SU-DHL-6 (cell line): ENCODE measurements at regions not wholly inside any gene's neighbourhood (a gene's known extent, or its start where the extent isn't known, plus 50 kb on each side); places are given as distances from the start of the nearest gene placed in this dataset.

Experiments
- EZH2phosphoT487 ChIP-seq: fragments of 200-600 bp; sonication (generic), shearing (Covaris generic); conservative IDR thresholded peaks from 2 replicates; pipeline ENCODE4 v1.6.1; 2018; ENCODE audit warnings: mild to moderate bottlenecking, antibody characterized with exemption, low read length, moderate library complexity, mixed read lengths
- TF ChIP-seq, protein P1 (sequence below): fragments of 200-600 bp; sonication (generic); IDR thresholded peaks from one replicate; pipeline ENCODE4 v1.5.1; 2017; ENCODE audit warnings: antibody characterized with exemption, mild to moderate bottlenecking, low read length, moderate library complexity; ENCODE audit not compliant: insufficient read depth, poor library complexity, severe bottlenecking

GRCh38 chr6:9463311-9463710 lies 951.6 kb downstream of the TFAP2A start:
- TF ChIP-seq, protein P1, sequence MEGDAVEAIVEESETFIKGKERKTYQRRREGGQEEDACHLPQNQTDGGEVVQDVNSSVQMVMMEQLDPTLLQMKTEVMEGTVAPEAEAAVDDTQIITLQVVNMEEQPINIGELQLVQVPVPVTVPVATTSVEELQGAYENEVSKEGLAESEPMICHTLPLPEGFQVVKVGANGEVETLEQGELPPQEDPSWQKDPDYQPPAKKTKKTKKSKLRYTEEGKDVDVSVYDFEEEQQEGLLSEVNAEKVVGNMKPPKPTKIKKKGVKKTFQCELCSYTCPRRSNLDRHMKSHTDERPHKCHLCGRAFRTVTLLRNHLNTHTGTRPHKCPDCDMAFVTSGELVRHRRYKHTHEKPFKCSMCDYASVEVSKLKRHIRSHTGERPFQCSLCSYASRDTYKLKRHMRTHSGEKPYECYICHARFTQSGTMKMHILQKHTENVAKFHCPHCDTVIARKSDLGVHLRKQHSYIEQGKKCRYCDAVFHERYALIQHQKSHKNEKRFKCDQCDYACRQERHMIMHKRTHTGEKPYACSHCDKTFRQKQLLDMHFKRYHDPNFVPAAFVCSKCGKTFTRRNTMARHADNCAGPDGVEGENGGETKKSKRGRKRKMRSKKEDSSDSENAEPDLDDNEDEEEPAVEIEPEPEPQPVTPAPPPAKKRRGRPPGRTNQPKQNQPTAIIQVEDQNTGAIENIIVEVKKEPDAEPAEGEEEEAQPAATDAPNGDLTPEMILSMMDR = no peak
- no peak for TF ChIP-seq EZH2phosphoT487
